HepG2 (cell line): ENCODE measurements at regions not wholly inside any gene's neighbourhood (a gene's known extent, or its start where the extent isn't known, plus 50 kb on each side); places are given as distances from the start of the nearest gene placed in this dataset.

Experiments used
- ATAC-seq: fragments of 200-7000 bp; cut with Tn5 transposase; 3 replicates; pipeline ENCODE4 v1.9.1; 2020; ENCODE audit warnings: mild to moderate bottlenecking, moderate library complexity
- BruUV-seq: library from RNA; stranded (reverse); fragments of 400-500 nt; replicated peaks from 2 replicates; lab custom pipeline; 2021; lab: Mats Ljungman, UMichigan
- CTCF ChIA-PET: fragments of 300-600 bp; formaldehyde crosslinking; extraction: SDS; loops from one replicate; lab custom pipeline; 2021; ENCODE audit warnings: low total read pairs, inconsistent platforms, low intra/inter-chr PET ratio; lab: Yijun Ruan, JAX
- POLR2A ChIA-PET: fragments of 350-600 bp; sonication (Branson Sonifier 250); formaldehyde crosslinking; loops from one replicate; lab custom pipeline; 2020; ENCODE audit warnings: antibody characterized with exemption, inconsistent platforms; lab: Yijun Ruan, JAX
- DNase-seq: peaks from one replicate; pipeline ENCODE4 v3.0.0-alpha.2; 2015; ENCODE audit warnings: low spot score
- FAIRE-seq: peaks from 3 replicates; lab custom pipeline; 2011; peaks lifted over from hg19 to GRCh38; lab: Jason Lieb, UNC
- H2AFZ ChIP-seq: one replicate; pipeline ENCODE4 v1.6.1; 2011; ENCODE audit warnings: low read length, inconsistent platforms
- H3K27ac ChIP-seq: fragments of 300-600 bp; 3 replicates; pipeline ENCODE4 v1.8.0; 2011; ENCODE audit warnings: mixed run types, mild to moderate bottlenecking, mixed read lengths, low read length, inconsistent platforms; ENCODE audit not compliant: insufficient read depth; ENCODE audit errors: extremely low read length
- H3K27me3 ChIP-seq, 2 experiments: fragments of 200-600 bp in 1 of 2; 2 replicates in 1 of 2; 3 replicates in 1 of 2; pipeline versions ENCODE4 v1.6.0 to v1.8.0; 2011; ENCODE audit warnings: low read length in 2 of 2, mild to moderate bottlenecking in 2 of 2, moderate library complexity in 2 of 2, inconsistent platforms in 1 of 2; ENCODE audit not compliant: insufficient read depth in 2 of 2, control insufficient read depth in 1 of 2
- H3K36me3 ChIP-seq, 2 experiments: fragments of 200-600 bp in 1 of 2; replicated peaks in 1 of 2; 2 replicates in 1 of 2; 3 replicates in 1 of 2; pipeline versions ENCODE4 v1.5.1 to v1.8.0; 2011; ENCODE audit warnings: low read length in 2 of 2, inconsistent platforms in 1 of 2; ENCODE audit not compliant: insufficient read depth in 2 of 2, control insufficient read depth in 1 of 2
- H3K4me1 ChIP-seq: 2 replicates; pipeline ENCODE4 v1.5.1; 2012; ENCODE audit warnings: low read length, inconsistent platforms; ENCODE audit not compliant: insufficient read depth
- H3K4me2 ChIP-seq: 2 replicates; pipeline ENCODE4 v1.6.0; 2011; ENCODE audit warnings: low read depth, low read length, inconsistent platforms
- H3K4me3 ChIP-seq, 3 experiments: fragments of 200-600 bp in 1 of 3; sonication (generic), shearing (Covaris generic) in 1 of 3; replicated peaks in 1 of 3; 2 replicates each; pipeline ENCODE4 v1.5.1; 2011 to 2016; ENCODE audit warnings: low read length in 3 of 3, inconsistent platforms in 2 of 3, low read depth in 2 of 3, mild to moderate bottlenecking in 2 of 3, control low read depth in 1 of 3, mixed read lengths in 1 of 3; ENCODE audit not compliant: insufficient read depth in 1 of 3
- H3K79me2 ChIP-seq: one replicate; pipeline ENCODE4 v1.6.1; 2011; ENCODE audit warnings: low read length, inconsistent platforms; ENCODE audit not compliant: insufficient read depth
- H3K9ac ChIP-seq: 2 replicates; pipeline ENCODE4 v1.6.0; 2011; ENCODE audit warnings: mild to moderate bottlenecking, low read depth, low read length, inconsistent platforms; ENCODE audit not compliant: insufficient read depth
- H3K9me3 ChIP-seq: 2 replicates; pipeline ENCODE4 v1.5.1; 2012; ENCODE audit warnings: mild to moderate bottlenecking, low read length
- H4K20me1 ChIP-seq: 2 replicates; pipeline ENCODE4 v1.6.0; 2011; ENCODE audit warnings: inconsistent platforms, mild to moderate bottlenecking, low read length, moderate library complexity; ENCODE audit not compliant: insufficient read depth
- CC2D1A ChIP-seq: sonication (generic); formaldehyde crosslinking; IDR thresholded peaks from 2 replicates; pipeline ENCODE4 v1.8.1; 2023; ENCODE audit warnings: mild to moderate bottlenecking, missing genetic modification reagents
- FOXA1 ChIP-seq, 2 experiments: fragments of 450-650 bp in 1 of 2; sonication (generic) in 1 of 2; formaldehyde crosslinking in 1 of 2; IDR thresholded peaks; 2 replicates each; pipeline versions ENCODE4 v1.4.0 to v1.6.1; 2016 to 2020; ENCODE audit warnings: missing genetic modification reagents in 1 of 2
- MXD1 ChIP-seq: sonication (generic); formaldehyde crosslinking; IDR thresholded peaks from 2 replicates; pipeline ENCODE4 v1.4.0; 2020; ENCODE audit warnings: mild to moderate bottlenecking, missing genetic modification reagents
- PHF20 ChIP-seq: sonication (generic); formaldehyde crosslinking; IDR thresholded peaks from 2 replicates; pipeline ENCODE4 v1.5.0; 2020; ENCODE audit warnings: mild to moderate bottlenecking, missing genetic modification reagents
- SETDB1 ChIP-seq: sonication (generic); formaldehyde crosslinking; IDR thresholded peaks from 2 replicates; pipeline ENCODE4 v1.5.1; 2020; ENCODE audit warnings: missing genetic modification reagents, mild to moderate bottlenecking, borderline replicate concordance
- SRSF4 ChIP-seq: fragments of 200-400 bp; formaldehyde crosslinking; IDR thresholded peaks from one replicate; pipeline ENCODE4 v1.6.1; 2018; ENCODE audit warnings: mild to moderate bottlenecking, low read depth, low read length, moderate library complexity; ENCODE audit not compliant: poor library complexity, severe bottlenecking
- ZMAT3 ChIP-seq: sonication (generic); formaldehyde crosslinking; conservative IDR thresholded peaks from 2 replicates; pipeline ENCODE4 v1.7.0; 2021; ENCODE audit warnings: missing genetic modification reagents
- ZNF501 ChIP-seq: sonication (generic); formaldehyde crosslinking; IDR thresholded peaks from 2 replicates; pipeline ENCODE4 v1.5.1; 2020; ENCODE audit warnings: mild to moderate bottlenecking, moderate library complexity, missing genetic modification reagents
- ZNF740 ChIP-seq: sonication (generic); formaldehyde crosslinking; IDR thresholded peaks from 2 replicates; pipeline ENCODE4 v1.4.0; 2020; ENCODE audit warnings: missing genetic modification reagents
- ZNF780A ChIP-seq: sonication (generic); formaldehyde crosslinking; IDR thresholded peaks from 2 replicates; pipeline ENCODE4 v1.8.0; 2022; ENCODE audit warnings: mild to moderate bottlenecking, missing genetic modification reagents, moderate library complexity
- WGBS: methylation state at CpG from one replicate; pipeline ENCODE4 v1.1.6; 2017; ENCODE audit warnings: low lambda C conversion rate; 5-methylcytosine and 5-hydroxymethylcytosine counted together
- in situ Hi-C: cut with HindIII; loops from 2 replicates; pipeline ENCODE4 v1.10.0; 2017; ENCODE audit warnings: low pct_unique_long_range_greater_than_20kb; ENCODE audit not compliant: extremely low pct_ligation_motif_present
- intact Hi-C: fragments of 100-400 bp; cut with micrococcal nuclease; formaldehyde crosslinking; loops from one replicate; pipeline ENCODE4 v1.10.0; 2022; ENCODE audit not compliant: unreplicated experiment
- TF ChIP-seq, protein P1 (sequence below): sonication (generic); formaldehyde crosslinking; conservative IDR thresholded peaks from 2 replicates; pipeline ENCODE4 v1.8.1; 2023; ENCODE audit warnings: missing genetic modification reagents

GRCh38 chr10:118816471-118817168 lies 61.9 kb upstream of the CACUL1 start (continued):
- no peak for TF ChIP-seq SRSF4
- TF ChIP-seq ZNF740 (CRISPR knock-in tag): no peak
- TF ChIP-seq, all 625 proteins: peak for 0

GRCh38 chr10:118817328-118818068 lies 62.7 kb upstream of the CACUL1 start:
- in situ Hi-C loops: no loop called here
- Histone ChIP-seq H2AFZ (no peak overlapping the region), H3K9ac (no peak overlapping the region), H3K4me2 (no peak overlapping the region), H3K4me1 (no peaks in the 10 kb centered on the region), H3K27me3 (peaks cover 4 to 24% of the 10 kb centered on the region in 2 experiments), H4K20me1 (no peaks in the 10 kb centered on the region), H3K9me3 (no peaks in the 10 kb centered on the region), H3K4me3 (no peak overlapping the region), H3K27ac (no peak overlapping the region), H3K36me3 (no peaks in the 10 kb centered on the region), H3K79me2 (no peaks in the 10 kb centered on the region)
- FAIRE-seq: no peak
- WGBS: 47% methylated on average over 16 of the region's 18 CpGs
- intact Hi-C loops: no loop called here
- ChIA-PET CTCF (no interaction called here), POLR2A (no interaction called here)
- DNase-seq: no peak
- no peak for ATAC-seq
- TF ChIP-seq ZNF501 (CRISPR knock-in tag) (no peak), SETDB1 (CRISPR knock-in tag) (no peak), PHF20 (CRISPR knock-in tag) (no peak), MXD1 (CRISPR knock-in tag) (no peak), FOXA1 (IDR thresholded peaks at IDR 0.05) (no peak), FOXA1 (CRISPR knock-in tag; IDR thresholded peaks at IDR 0.05) (no peak), CC2D1A (CRISPR knock-in tag) (no peak), ZNF780A (CRISPR knock-in tag) (no peak), ZMAT3 (CRISPR knock-in tag) (no peak)
- TF ChIP-seq, protein P1, sequence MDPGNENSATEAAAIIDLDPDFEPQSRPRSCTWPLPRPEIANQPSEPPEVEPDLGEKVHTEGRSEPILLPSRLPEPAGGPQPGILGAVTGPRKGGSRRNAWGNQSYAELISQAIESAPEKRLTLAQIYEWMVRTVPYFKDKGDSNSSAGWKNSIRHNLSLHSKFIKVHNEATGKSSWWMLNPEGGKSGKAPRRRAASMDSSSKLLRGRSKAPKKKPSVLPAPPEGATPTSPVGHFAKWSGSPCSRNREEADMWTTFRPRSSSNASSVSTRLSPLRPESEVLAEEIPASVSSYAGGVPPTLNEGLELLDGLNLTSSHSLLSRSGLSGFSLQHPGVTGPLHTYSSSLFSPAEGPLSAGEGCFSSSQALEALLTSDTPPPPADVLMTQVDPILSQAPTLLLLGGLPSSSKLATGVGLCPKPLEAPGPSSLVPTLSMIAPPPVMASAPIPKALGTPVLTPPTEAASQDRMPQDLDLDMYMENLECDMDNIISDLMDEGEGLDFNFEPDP: no peak
- no TSS peak for BruUV-seq
